ENCODE measurements at regions not wholly inside any gene's neighbourhood (a gene's known extent, or its start where the extent isn't known, plus 50 kb on each side); places are given as distances from the start of the nearest gene placed in this dataset.
"Not testable (repeated sequence)": the region's sequence is repeated elsewhere in the genome, so short reads cannot be mapped to it uniquely, and the experiment has no call there.

DNA sequence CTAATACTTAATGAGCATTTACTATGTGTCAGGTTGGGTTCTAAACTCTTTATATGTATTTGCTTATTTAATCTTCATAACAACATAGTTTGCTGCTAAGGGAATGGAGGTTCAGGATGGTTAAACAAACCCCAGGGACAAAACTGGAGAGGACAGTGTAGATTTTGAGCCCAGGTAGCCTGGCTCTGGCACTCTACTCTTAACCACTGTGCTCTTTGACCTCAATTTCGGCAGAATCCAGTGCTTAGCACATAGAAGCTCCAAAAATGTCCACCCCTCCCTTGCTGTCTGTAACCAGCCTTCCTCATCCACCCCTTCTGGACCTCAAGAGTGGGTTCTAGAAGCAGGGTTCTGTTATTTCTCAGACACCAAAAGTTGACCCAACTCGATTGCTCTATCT is 88.0 kb upstream of the SYT13 start:
- no peak for FAIRE-seq
- no peak for DNase-seq (ENCODE audit: insufficient read length, low spot score)
- TF ChIP-seq CTCF (IDR thresholded peaks at IDR 0.05; ENCODE audit: insufficient read depth, missing control alignments) = no peak

- no peak for TF ChIP-seq CTCF (IDR thresholded peaks at IDR 0.05; ENCODE audit: insufficient read depth, missing control alignments)
- FAIRE-seq = no peak
Measured at GRCh38 chr11:45373506-45374035, 87.4 kb upstream of the SYT13 start.

GRCh38 chr11:45372414-45372813 is 86.3 kb upstream of the SYT13 start:
- FAIRE-seq = not testable (repeated sequence)

More at GRCh38 chr11:45373506-45374035, 87.4 kb upstream of the SYT13 start:
- DNase-seq (ENCODE audit: insufficient read length, low spot score) = no peak

GRCh38 chr11:45371251-45372115 is 85.3 kb upstream of the SYT13 start:
- peak; percentile 95 for TF ChIP-seq CTCF (IDR thresholded peaks at IDR 0.05; ENCODE audit: insufficient read depth, missing control alignments)

More at GRCh38 chr11:45372414-45372813, 86.3 kb upstream of the SYT13 start:
- DNase-seq (ENCODE audit: insufficient read length, low spot score) = not testable (repeated sequence)

GRCh38 chr11:45369313-45369712 is 83.2 kb upstream of the SYT13 start:
- FAIRE-seq = no peak
- no peak for DNase-seq (ENCODE audit: insufficient read length, low spot score)
- TF ChIP-seq CTCF (IDR thresholded peaks at IDR 0.05; ENCODE audit: insufficient read depth, missing control alignments) = no peak

More at GRCh38 chr11:45371251-45372115, 85.3 kb upstream of the SYT13 start:
- FAIRE-seq (peak; percentile 58), DNase-seq (ENCODE audit: insufficient read length, low spot score) (peak; percentile 92)

- no peak for TF ChIP-seq CTCF (IDR thresholded peaks at IDR 0.05; ENCODE audit: insufficient read depth, missing control alignments)
Measured at GRCh38 chr11:45368697-45369096, 82.6 kb upstream of the SYT13 start.

DNA sequence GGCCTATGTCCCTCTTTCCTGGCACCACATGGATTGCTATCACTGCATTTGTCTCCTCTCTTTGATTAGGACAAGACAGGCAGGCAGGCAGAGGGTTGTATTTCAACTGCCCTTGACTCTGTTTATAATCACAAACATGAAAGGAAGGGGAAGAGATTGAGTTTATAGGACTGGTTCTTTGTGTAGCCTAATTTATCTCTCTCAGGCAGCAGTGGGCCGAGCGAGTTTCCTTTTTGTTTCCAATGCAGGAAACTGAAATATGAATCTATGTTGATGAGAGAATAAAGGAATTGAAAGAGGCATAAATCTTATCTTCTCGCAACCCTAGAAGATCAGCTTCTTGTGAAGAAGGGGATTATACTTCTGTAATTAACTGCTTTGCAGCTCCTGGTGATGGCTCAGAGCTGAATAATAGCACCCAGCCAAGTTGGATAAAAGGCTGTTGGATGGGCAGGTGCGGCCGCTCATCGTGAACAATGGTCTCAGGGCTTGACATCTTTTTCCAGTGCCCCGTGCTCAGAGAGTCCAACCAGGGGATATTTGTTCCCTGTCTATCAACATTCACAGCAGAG is 80.6 kb upstream of the SYT13 start:
- TF ChIP-seq CTCF (IDR thresholded peaks at IDR 0.05; ENCODE audit: insufficient read depth, missing control alignments) = no peak
- peak; percentile 91 for FAIRE-seq
- DNase-seq (ENCODE audit: insufficient read length, low spot score) = peak; percentile 62

More at GRCh38 chr11:45368697-45369096, 82.6 kb upstream of the SYT13 start:
- DNase-seq (ENCODE audit: insufficient read length, low spot score) = no peak
- no peak for FAIRE-seq
